SJSA1 (cell line): ENCODE measurements at regions not wholly inside any gene's neighbourhood (a gene's known extent, or its start where the extent isn't known, plus 50 kb on each side); places are given as distances from the start of the nearest gene placed in this dataset.
"Not testable (repeated sequence)": the region's sequence is repeated elsewhere in the genome, so short reads cannot be mapped to it uniquely, and the experiment has no call there.

Experiments used
- DNase-seq, 2 experiments: peaks; one replicate each; pipeline ENCODE4 v3.0.0-alpha.2; 2015 to 2020; ENCODE audit warnings: low spot score in 2 of 2, low read depth in 1 of 2
- H3K27ac ChIP-seq: fragments of 250-450 bp; sonication (Bioruptor Pico); 2 replicates; pipeline ENCODE4 v1.5.1; 2020; ENCODE audit warnings: mild to moderate bottlenecking, moderate library complexity
- H3K27me3 ChIP-seq: fragments of 250-450 bp; sonication (Bioruptor Pico); replicated peaks from 2 replicates; pipeline ENCODE4 v1.5.1; 2020; ENCODE audit warnings: mild to moderate bottlenecking, moderate library complexity
- H3K36me3 ChIP-seq: fragments of 250-450 bp; sonication (Bioruptor Pico); 2 replicates; pipeline ENCODE4 v1.5.1; 2020; ENCODE audit warnings: mild to moderate bottlenecking
- H3K4me1 ChIP-seq: fragments of 250-450 bp; sonication (Bioruptor Pico); replicated peaks from 2 replicates; pipeline ENCODE4 v1.6.1; 2021; ENCODE audit warnings: mild to moderate bottlenecking
- H3K4me3 ChIP-seq: fragments of 250-450 bp; sonication (Bioruptor Pico); 2 replicates; pipeline ENCODE4 v1.5.1; 2020; ENCODE audit warnings: mild to moderate bottlenecking
- H3K9me3 ChIP-seq: fragments of 250-450 bp; sonication (Bioruptor Pico); replicated peaks from 2 replicates; pipeline ENCODE4 v1.5.1; 2020; ENCODE audit warnings: mild to moderate bottlenecking

- no peak for DNase-seq
- no peaks in the 10 kb centered on the region for H3K4me1 ChIP-seq
- no peaks in the 10 kb centered on the region; the same call in 1 of the 2 replicates for H3K9me3 ChIP-seq
- no peak overlapping the region for H3K27ac ChIP-seq
- no peaks in the 10 kb centered on the region for H3K27me3 ChIP-seq
- no peaks in the 10 kb centered on the region for H3K36me3 ChIP-seq
- H3K4me3 ChIP-seq: no peak overlapping the region
Measured at GRCh38 chr6:14381829-14382677, 264.5 kb downstream of the CD83 start.

GRCh38 chr6:14382678-14383236 lies 265.2 kb downstream of the CD83 start:
- Histone ChIP-seq H3K27me3 (no peaks in the 10 kb centered on the region), H3K4me3 (no peak overlapping the region), H3K9me3 (no peaks in the 10 kb centered on the region; the same call in 1 of the 2 replicates), H3K36me3 (no peaks in the 10 kb centered on the region), H3K27ac (no peak overlapping the region), H3K4me1 (no peaks in the 10 kb centered on the region)
- DNase-seq: no peak

GRCh38 chr6:14383393-14384174 lies 266.0 kb downstream of the CD83 start:
- Histone ChIP-seq H3K27me3 (no peaks in the 10 kb centered on the region), H3K27ac (no peak overlapping the region), H3K4me1 (no peaks in the 10 kb centered on the region), H3K36me3 (no peaks in the 10 kb centered on the region), H3K4me3 (no peak overlapping the region), H3K9me3 (no peaks in the 10 kb centered on the region; the same call in 1 of the 2 replicates)
- no peak for DNase-seq

GRCh38 chr6:14384175-14384949 lies 266.8 kb downstream of the CD83 start:
- no peak for DNase-seq
- H3K4me3 ChIP-seq: no peak overlapping the region
- no peaks in the 10 kb centered on the region for H3K36me3 ChIP-seq
- H3K9me3 ChIP-seq: peaks cover 3% of the 10 kb centered on the region; the same call in 1 of the 2 replicates
- no peak overlapping the region for H3K27ac ChIP-seq
- H3K4me1 ChIP-seq: no peaks in the 10 kb centered on the region
- no peaks in the 10 kb centered on the region for H3K27me3 ChIP-seq

- H3K27me3 ChIP-seq: no peaks in the 10 kb centered on the region
- H3K27ac ChIP-seq: no peak overlapping the region
- DNase-seq: no peak
- H3K4me1 ChIP-seq: no peaks in the 10 kb centered on the region
- peaks cover 3% of the 10 kb centered on the region; the same call in 1 of the 2 replicates for H3K9me3 ChIP-seq
- no peak overlapping the region for H3K4me3 ChIP-seq
- no peaks in the 10 kb centered on the region for H3K36me3 ChIP-seq
Measured at GRCh38 chr6:14386263-14386662, 268.7 kb downstream of the CD83 start.

GRCh38 chr6:14386668-14387067 lies 269.1 kb downstream of the CD83 start:
- H3K9me3 ChIP-seq: peaks cover 3% of the 10 kb centered on the region; the same call in 1 of the 2 replicates
- H3K4me3 ChIP-seq: no peak overlapping the region
- DNase-seq: no peak
- no peaks in the 10 kb centered on the region for H3K36me3 ChIP-seq
- no peaks in the 10 kb centered on the region for H3K27me3 ChIP-seq
- H3K4me1 ChIP-seq: no peaks in the 10 kb centered on the region
- H3K27ac ChIP-seq: no peak overlapping the region

GRCh38 chr6:14388371-14388770 lies 270.8 kb downstream of the CD83 start:
- Histone ChIP-seq H3K4me3 (no peak overlapping the region), H3K27ac (no peak overlapping the region), H3K9me3 (0 out of 2 replicates have a peak, but pooled peaks cover 3% of the 10 kb centered on the region), H3K27me3 (no peaks in the 10 kb centered on the region), H3K36me3 (no peaks in the 10 kb centered on the region), H3K4me1 (no peaks in the 10 kb centered on the region)
- DNase-seq: no peak

- H3K36me3 ChIP-seq, H3K27ac ChIP-seq, H3K27me3 ChIP-seq, DNase-seq, H3K4me3 ChIP-seq, H3K4me1 ChIP-seq, H3K9me3 ChIP-seq: not testable (repeated sequence)
Measured at GRCh38 chr6:14389776-14390175, 272.2 kb downstream of the CD83 start.

- Histone ChIP-seq H3K27ac (no peak overlapping the region), H3K4me1 (no peaks in the 10 kb centered on the region), H3K9me3 (0 out of 2 replicates have a peak, but pooled peaks cover 3% of the 10 kb centered on the region), H3K36me3 (no peaks in the 10 kb centered on the region), H3K4me3 (no peak overlapping the region), H3K27me3 (no peaks in the 10 kb centered on the region)
- no peak for DNase-seq
Measured at GRCh38 chr6:14390805-14391204, 273.2 kb downstream of the CD83 start.

- H3K9me3 ChIP-seq: no peaks in the 10 kb centered on the region
- no peak for DNase-seq
- no peaks in the 10 kb centered on the region for H3K27me3 ChIP-seq
- H3K4me3 ChIP-seq: no peak overlapping the region
- no peak overlapping the region for H3K27ac ChIP-seq
- no peaks in the 10 kb centered on the region for H3K36me3 ChIP-seq
- H3K4me1 ChIP-seq: no peaks in the 10 kb centered on the region
Measured at GRCh38 chr6:14393910-14394309, 276.3 kb downstream of the CD83 start.

GRCh38 chr6:14396392-14396791 lies 278.8 kb downstream of the CD83 start:
- DNase-seq: no peak
- Histone ChIP-seq H3K27me3 (no peaks in the 10 kb centered on the region), H3K27ac (no peak overlapping the region), H3K9me3 (no peaks in the 10 kb centered on the region), H3K4me3 (no peak overlapping the region), H3K36me3 (no peaks in the 10 kb centered on the region), H3K4me1 (no peaks in the 10 kb centered on the region)

- H3K27ac ChIP-seq: no peak overlapping the region
- H3K4me3 ChIP-seq: no peak overlapping the region
- no peaks in the 10 kb centered on the region for H3K27me3 ChIP-seq
- H3K9me3 ChIP-seq: no peaks in the 10 kb centered on the region
- H3K4me1 ChIP-seq: no peaks in the 10 kb centered on the region
- no peaks in the 10 kb centered on the region for H3K36me3 ChIP-seq
- DNase-seq: no peak
Measured at GRCh38 chr6:14396826-14397517, 279.4 kb downstream of the CD83 start.

- Histone ChIP-seq H3K4me3 (no peak overlapping the region), H3K36me3 (no peaks in the 10 kb centered on the region), H3K9me3 (no peaks in the 10 kb centered on the region), H3K4me1 (no peaks in the 10 kb centered on the region), H3K27ac (no peak overlapping the region), H3K27me3 (no peaks in the 10 kb centered on the region)
- DNase-seq: no peak
Measured at GRCh38 chr6:14397518-14397901, 279.9 kb downstream of the CD83 start.
